ENCODE measurements at regions not wholly inside any gene's neighbourhood (a gene's known extent, or its start where the extent isn't known, plus 50 kb on each side); places are given as distances from the start of the nearest gene placed in this dataset.

DNA sequence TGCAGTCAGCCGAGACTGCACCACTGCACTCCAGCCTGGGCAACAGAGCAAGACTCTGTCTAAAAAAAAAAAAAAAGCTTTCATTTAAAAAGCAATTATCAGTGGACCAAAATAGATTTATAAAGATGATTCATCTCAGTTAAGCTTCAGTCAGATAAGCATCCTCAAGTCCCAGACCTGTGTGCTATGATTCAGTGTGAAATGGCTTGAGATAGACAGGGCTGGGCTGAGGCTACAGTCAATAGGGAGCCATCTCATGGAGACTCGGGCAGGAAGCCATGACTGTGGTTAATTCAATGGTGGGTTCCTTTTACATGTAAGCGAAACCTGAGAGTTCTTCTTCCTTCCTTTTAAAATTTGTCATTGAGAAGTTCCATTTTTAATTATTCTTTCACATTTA is 276.0 kb downstream of the TFAP2A start:
- TF ChIP-seq, protein P1, sequence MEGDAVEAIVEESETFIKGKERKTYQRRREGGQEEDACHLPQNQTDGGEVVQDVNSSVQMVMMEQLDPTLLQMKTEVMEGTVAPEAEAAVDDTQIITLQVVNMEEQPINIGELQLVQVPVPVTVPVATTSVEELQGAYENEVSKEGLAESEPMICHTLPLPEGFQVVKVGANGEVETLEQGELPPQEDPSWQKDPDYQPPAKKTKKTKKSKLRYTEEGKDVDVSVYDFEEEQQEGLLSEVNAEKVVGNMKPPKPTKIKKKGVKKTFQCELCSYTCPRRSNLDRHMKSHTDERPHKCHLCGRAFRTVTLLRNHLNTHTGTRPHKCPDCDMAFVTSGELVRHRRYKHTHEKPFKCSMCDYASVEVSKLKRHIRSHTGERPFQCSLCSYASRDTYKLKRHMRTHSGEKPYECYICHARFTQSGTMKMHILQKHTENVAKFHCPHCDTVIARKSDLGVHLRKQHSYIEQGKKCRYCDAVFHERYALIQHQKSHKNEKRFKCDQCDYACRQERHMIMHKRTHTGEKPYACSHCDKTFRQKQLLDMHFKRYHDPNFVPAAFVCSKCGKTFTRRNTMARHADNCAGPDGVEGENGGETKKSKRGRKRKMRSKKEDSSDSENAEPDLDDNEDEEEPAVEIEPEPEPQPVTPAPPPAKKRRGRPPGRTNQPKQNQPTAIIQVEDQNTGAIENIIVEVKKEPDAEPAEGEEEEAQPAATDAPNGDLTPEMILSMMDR (conservative IDR thresholded peaks at IDR 0.05 in 1 of 2, IDR thresholded peaks at IDR 0.05 in 1 of 2; ENCODE audit: extremely low read depth in 1 of 2, insufficient read depth in 1 of 2, low read depth in 1 of 2, low read length in 2 of 2) = no peak
- TF ChIP-seq EZH2 (IDR thresholded peaks at IDR 0.05; ENCODE audit: borderline replicate concordance, low read length) = no peak

Data from mammary epithelial cell (primary cell).